ENCODE measurements at regions not wholly inside any gene's neighbourhood (a gene's known extent, or its start where the extent isn't known, plus 50 kb on each side); places are given as distances from the start of the nearest gene placed in this dataset.

- intact Hi-C loops (cut with micrococcal nuclease) = no loop called here
Measured at GRCh38 chr1:5640845-5641244, 351.4 kb downstream of the NPHP4 start.

GRCh38 chr1:5639106-5639722 lies 353.0 kb downstream of the NPHP4 start:
- intact Hi-C loops (cut with micrococcal nuclease) = no loop called here

- intact Hi-C loops (cut with micrococcal nuclease) = no loop called here
Measured at GRCh38 chr1:5638582-5638981, 353.6 kb downstream of the NPHP4 start.

- intact Hi-C loops (cut with micrococcal nuclease) = loop anchor here (1.0 kb wide), 1 partner anchor 108 kb away; no protein-coding TSS in a partner anchor
Measured at GRCh38 chr1:5637171-5637570, 355.1 kb downstream of the NPHP4 start.

GRCh38 chr1:5634893-5635292 lies 357.3 kb downstream of the NPHP4 start:
- intact Hi-C loops (cut with micrococcal nuclease) = no loop called here

GRCh38 chr1:5632814-5633213 lies 359.4 kb downstream of the NPHP4 start:
- intact Hi-C loops (cut with micrococcal nuclease) = no loop called here

GRCh38 chr1:5632224-5632623 lies 360.0 kb downstream of the NPHP4 start:
- intact Hi-C loops (cut with micrococcal nuclease) = no loop called here

GRCh38 chr1:5628416-5628815 lies 363.8 kb downstream of the NPHP4 start:
- intact Hi-C loops (cut with micrococcal nuclease) = no loop called here

- intact Hi-C loops (cut with micrococcal nuclease) = no loop called here
Measured at GRCh38 chr1:5623399-5623798, 368.8 kb downstream of the NPHP4 start.

- intact Hi-C loops (cut with micrococcal nuclease) = no loop called here
Measured at GRCh38 chr1:5622412-5622811, 369.8 kb downstream of the NPHP4 start.

- intact Hi-C loops (cut with micrococcal nuclease) = no loop called here
Measured at GRCh38 chr1:5621692-5622091, 370.5 kb downstream of the NPHP4 start.

- intact Hi-C loops (cut with micrococcal nuclease) = no loop called here
Measured at GRCh38 chr1:5620997-5621396, 371.2 kb downstream of the NPHP4 start.

- intact Hi-C loops (cut with micrococcal nuclease) = no loop called here
Measured at GRCh38 chr1:5620418-5620817, 371.8 kb downstream of the NPHP4 start.

- intact Hi-C loops (cut with micrococcal nuclease) = no loop called here
Measured at GRCh38 chr1:5619469-5619868, 372.8 kb downstream of the NPHP4 start.

- intact Hi-C loops (cut with micrococcal nuclease) = no loop called here
Measured at GRCh38 chr1:5617546-5617945, 374.7 kb downstream of the NPHP4 start.

GRCh38 chr1:5617179-5617520 lies 375.1 kb downstream of the NPHP4 start:
- intact Hi-C loops (cut with micrococcal nuclease) = no loop called here

- intact Hi-C loops (cut with micrococcal nuclease) = no loop called here
Measured at GRCh38 chr1:5616366-5617178, 375.7 kb downstream of the NPHP4 start.

GRCh38 chr1:5615076-5615475 lies 377.1 kb downstream of the NPHP4 start:
- intact Hi-C loops (cut with micrococcal nuclease) = no loop called here

- intact Hi-C loops (cut with micrococcal nuclease) = no loop called here
Measured at GRCh38 chr1:5613900-5614299, 378.3 kb downstream of the NPHP4 start.

GRCh38 chr1:5611851-5612250 lies 380.4 kb downstream of the NPHP4 start:
- intact Hi-C loops (cut with micrococcal nuclease) = no loop called here

- intact Hi-C loops (cut with micrococcal nuclease) = no loop called here
Measured at GRCh38 chr1:5611431-5611830, 380.8 kb downstream of the NPHP4 start.

GRCh38 chr1:5610432-5610831 lies 381.8 kb downstream of the NPHP4 start:
- intact Hi-C loops (cut with micrococcal nuclease) = no loop called here

Data from T-helper 1 cell treated with Interleukin-12 subunit alpha and Interleukin-12 subunit beta and Interleukin-4 antibody, amounts not matched to agents 30 ng/mL and 1 ng/mL, for 36 hours (primary cell).